GM18517 (cell line): ENCODE measurements at regions not wholly inside any gene's neighbourhood (a gene's known extent, or its start where the extent isn't known, plus 50 kb on each side); places are given as distances from the start of the nearest gene placed in this dataset.

Experiments
- ATAC-seq: cut with Tn5 transposase; IDR thresholded peaks from one replicate; pipeline ENCODE4 v1.9.1; 2021; ENCODE audit warnings: mild to moderate bottlenecking, moderate library complexity; ENCODE audit not compliant: unreplicated experiment

DNA sequence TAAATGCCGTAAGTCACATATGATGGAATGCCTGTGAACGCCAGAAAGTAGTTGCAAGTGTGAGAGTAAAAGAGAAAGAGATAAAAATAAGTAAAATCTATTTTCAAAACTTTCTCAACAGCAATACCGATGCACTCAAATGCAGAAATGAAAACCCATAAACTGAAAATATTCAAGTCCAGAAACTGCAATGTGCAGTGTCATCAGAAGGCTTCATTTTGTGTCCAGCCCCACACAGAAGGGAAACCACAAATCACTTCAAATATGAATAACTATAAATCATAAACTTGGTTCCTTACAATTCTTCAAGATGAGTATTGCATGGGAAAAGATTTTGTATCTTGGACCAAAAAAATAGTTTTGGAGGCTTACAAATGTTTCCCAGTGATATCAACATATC lies 375.2 kb upstream of the ANO5 start:
- ATAC-seq, result no peak

GRCh38 chr11:21820176-21820575 lies 372.7 kb upstream of the ANO5 start:
- ATAC-seq, result no peak

- ATAC-seq, result no peak
Measured at GRCh38 chr11:21825127-21825526, 367.8 kb upstream of the ANO5 start.

- ATAC-seq, result no peak
Measured at GRCh38 chr11:21838427-21838826, 354.5 kb upstream of the ANO5 start.

DNA sequence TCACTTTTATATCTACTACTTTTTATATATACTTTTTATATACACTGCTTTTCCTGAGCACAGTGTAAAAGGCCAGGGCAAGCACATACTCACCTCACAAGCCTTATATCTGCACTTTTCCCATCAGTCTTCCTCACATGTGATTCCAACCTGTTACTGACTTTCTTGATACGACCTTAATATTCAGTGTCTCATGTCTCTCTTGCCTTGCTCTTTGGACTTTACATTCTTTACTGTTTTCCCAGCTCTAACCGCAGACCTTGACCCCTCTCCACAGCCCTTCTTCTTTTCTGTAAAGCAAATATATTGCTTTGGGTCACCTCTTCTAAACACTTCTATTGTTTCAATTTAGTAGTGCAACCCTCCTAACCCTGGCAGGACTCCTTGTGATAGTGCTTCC lies 353.1 kb upstream of the ANO5 start:
- no peak for ATAC-seq

GRCh38 chr11:21861314-21861713 lies 331.6 kb upstream of the ANO5 start:
- no peak for ATAC-seq

DNA sequence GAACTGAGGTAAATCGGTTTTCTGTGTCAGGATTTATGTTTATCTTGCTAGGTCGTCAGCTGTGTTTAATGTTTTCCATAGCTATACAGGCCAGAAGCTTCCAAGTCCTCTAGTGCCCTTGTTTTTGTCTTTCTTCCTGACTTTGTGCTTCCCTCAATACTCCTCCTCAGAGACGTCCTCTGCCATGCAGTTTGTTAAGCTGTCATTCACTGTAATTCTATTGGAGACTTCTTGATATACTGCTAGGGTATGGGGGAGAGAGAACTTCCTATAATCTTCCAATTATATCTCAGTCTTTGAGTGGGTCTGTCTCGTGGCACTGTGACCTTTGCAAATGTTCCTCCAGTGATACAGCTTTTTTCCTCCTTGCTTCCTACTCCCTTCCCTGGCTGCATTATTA lies 327.3 kb upstream of the ANO5 start:
- ATAC-seq, result no peak

DNA sequence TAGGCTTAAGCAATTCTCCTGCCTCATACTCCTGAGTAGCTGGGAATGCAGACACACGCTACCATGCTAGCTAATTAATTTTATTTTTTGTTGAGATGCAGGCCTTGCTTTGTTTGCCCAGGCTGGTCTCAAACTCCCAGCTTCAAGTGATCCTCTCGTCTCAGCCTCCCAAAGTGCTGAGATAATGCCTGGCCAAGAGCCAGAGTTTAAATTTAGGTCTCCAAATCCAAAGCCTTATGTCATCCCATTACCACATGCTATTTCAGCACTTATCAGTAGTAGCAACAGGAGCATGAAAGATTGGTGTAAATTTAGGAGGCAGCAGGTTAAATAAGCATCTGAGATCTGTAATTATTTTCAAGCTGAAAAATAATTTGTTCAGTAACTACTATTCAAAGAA lies 326.1 kb upstream of the ANO5 start:
- ATAC-seq, result no peak

DNA sequence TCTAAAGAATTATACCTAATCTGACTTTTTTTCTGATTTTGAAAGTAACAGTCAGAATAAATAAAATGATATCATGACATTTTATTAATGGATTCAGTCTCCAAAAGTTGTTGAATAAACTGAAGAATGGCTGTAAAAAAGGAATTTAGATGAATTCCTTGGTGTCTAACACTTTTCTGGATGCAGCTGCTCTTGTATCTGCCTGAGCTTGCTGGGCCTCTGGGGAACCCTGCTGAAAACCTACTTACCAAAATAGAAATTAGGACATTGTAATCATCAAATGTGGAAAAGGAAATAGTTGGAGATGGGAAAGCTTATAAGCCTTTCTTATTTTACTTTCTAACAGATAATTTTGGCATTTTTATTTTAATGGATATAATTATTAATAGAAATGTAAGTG lies 315.7 kb upstream of the ANO5 start:
- ATAC-seq, result no peak

GRCh38 chr11:21883354-21883753 lies 309.5 kb upstream of the ANO5 start:
- no peak for ATAC-seq

DNA sequence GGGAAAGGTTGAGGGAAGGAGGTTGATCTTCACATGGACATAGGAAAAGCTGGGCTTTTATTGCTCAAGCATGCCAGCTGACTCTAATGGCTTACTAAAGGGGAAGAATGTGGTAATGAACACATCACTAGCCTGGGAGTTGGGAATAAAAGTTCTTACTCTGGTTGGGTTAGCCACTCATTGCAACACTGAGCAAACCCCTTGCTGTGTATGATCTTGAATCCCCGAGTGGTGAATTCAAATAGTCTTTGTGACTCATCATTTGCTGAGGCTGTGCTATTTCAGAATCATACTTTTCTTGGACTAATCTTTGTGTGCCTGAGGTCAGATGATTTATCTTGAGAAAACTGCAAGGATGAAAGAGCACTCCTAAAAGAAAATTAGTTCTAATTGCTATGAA lies 304.1 kb upstream of the ANO5 start:
- ATAC-seq, result no peak

DNA sequence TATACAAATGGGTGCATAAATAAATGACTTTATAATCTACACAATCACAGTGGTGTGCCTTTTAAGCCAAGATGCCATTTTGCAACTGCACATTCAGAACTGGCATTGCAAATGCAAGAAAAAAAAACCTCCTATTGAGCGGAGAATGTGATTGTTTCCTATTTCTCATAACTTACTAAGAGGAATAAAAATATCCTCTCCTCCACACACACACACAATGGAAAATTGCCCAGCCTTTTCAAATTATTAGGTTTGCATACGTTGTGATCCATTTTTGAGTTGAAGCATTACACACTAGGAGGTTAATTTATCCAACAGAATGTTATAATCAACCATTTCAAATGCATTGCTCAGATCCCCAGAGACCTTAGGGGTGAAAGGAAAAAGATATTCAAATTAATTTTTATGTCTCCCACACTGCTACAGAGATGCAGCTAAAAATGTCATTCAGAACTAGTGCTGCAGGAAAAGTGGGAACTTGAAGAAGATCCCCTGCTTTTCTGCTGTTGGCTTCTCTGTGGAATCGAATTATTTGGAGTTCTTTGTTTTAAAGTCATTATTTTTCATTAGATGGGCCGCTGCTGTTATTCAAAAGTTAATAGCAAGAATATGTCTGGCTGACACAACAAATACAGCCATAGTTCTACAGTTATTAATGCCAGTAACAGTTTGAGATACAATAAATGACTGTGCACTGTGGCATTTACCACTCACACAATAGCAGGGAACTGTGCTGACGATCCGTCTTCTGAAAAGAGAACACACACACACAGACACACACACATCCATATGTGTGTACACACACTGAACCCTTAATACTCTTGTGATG lies 299.9 kb upstream of the ANO5 start:
- ATAC-seq, result no peak

- ATAC-seq, result no peak
Measured at GRCh38 chr11:21893565-21893867, 299.4 kb upstream of the ANO5 start.

DNA sequence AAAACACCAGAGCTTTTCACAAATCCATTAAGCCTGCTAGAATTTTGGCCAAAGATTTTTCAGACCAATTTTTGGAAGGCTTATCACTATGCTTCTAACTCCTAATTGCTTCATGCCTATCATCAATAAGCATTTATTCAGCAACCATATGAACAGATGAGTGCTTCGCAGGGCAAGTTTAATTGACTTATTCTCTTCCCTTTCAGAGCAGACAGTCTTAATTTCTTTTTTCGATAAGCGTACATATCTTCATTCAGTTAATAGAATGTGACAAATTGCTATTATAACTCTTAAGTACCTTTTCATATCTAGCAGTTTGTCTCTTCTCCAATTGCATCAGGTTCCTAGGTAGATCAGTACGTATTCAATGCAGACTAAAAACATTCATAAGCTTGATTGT lies 298.4 kb upstream of the ANO5 start:
- ATAC-seq, result no peak

DNA sequence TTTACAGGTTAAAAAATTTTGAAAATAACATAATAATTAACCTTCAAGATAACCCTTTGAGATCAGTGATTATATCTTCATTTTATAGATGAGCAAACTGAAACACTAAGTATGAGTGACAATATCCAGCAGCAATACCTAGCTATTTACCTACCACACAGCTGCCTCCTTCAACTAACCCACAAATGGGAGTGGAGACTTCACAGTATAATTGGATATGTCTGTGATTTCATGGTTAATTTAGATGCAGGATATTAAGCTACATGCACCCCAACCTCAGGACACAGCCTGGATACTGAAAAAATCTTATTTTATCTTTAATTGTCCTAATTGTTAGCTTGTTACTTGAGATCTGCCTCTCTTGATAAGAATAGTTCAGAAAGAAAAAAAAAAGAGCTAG lies 297.2 kb upstream of the ANO5 start:
- no peak for ATAC-seq

DNA sequence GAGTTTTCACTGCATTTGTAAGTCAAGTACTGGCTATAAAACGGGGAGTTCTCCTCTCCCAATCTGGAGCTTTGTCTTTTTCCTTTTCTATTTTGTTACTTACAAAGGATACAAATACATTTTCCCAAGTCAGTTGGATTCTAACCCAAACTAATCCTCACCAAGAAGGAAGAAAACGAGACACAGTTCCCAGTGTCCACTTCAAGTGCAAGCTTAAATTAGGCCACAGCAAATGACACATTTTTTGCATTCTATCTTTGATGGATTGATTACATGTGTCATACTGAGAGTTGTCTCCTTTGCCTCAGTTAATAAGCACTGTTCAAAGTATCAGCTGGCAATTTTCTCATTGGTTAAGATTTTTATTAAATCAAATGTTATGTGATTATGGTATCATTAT lies 296.7 kb upstream of the ANO5 start:
- no peak for ATAC-seq

- no peak for ATAC-seq
Measured at GRCh38 chr11:21896746-21897602, 295.9 kb upstream of the ANO5 start.

DNA sequence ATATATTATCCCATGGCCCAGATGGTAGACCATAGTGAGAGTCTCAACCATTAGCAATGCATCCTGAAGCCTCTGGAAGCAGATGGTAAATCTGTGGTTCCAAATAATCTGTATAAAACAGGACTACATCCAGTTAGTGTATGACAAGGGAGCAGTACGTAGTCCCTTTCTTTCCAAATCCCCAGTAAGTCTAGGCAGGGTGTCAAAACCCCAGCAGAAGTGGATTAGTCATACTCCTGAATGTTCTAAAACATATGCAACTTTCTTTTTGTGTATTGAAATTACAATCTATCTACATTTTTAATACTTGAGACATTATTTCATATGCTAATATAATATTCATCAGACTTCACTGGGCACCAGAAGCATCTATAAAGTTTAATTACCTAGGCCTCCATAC lies 295.1 kb upstream of the ANO5 start:
- no peak for ATAC-seq

GRCh38 chr11:21908211-21908610 lies 284.7 kb upstream of the ANO5 start:
- ATAC-seq, result no peak

- ATAC-seq, result no peak
Measured at GRCh38 chr11:21909145-21909544, 283.7 kb upstream of the ANO5 start.

DNA sequence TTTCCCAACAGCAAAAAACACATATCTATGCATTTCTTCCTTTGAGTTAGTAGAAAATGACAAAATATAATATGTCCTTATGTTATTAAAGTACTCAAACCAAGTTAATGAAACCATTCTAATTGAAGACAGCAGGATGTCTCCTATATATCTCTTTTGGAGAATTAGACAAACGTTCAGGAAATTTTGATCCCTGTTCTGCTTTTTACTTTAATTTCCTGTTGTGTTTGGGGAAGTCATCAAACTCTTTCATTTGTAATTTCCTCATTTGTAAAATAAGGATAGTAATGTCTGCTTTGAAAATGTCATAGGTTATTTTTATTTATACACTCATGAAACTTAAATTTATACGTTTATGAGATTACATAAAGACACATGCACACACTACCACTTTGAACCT lies 281.8 kb upstream of the ANO5 start:
- no peak for ATAC-seq

- ATAC-seq, result no peak
Measured at GRCh38 chr11:21912285-21912684, 280.6 kb upstream of the ANO5 start.
